ENCODE measurements at regions not wholly inside any gene's neighbourhood (a gene's known extent, or its start where the extent isn't known, plus 50 kb on each side); places are given as distances from the start of the nearest gene placed in this dataset.

DNA sequence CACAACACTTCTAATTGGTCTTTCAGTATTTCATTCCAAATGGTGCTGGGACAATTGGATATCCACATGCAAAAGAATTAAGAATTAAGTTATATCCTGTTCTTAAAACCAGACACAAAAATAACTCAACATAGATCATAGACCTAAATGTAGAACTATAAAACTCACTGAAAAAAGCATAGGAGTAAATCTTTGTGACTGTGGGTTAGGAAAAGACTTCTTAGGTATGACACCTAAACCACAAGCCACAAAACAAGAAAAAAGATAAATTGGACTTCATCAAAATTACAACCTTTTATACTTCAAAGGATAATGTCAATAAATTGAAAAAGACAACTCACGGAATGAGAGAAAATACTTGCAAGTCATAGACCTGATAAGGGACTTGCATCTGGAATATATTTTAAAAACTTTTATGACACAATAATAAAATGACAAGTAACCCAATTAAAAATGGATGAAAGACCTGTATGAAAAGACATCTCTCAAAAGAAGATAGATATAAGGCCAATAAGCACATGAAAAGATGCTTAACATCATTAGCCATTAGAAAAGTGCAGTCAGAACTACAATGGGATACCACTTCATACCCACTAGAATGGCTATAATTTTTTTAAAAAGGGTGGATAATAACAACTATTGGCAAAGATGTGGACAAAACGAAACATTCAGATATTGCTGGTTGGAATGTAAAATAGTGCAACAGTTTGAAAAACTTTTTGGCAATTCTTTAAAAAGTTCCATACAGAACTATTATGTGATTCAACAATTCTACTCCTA, 72.5 kb upstream of the SLC38A4 start:
- Histone ChIP-seq H3K9me3 (no peaks in the 10 kb centered on the region), H3K36me3 (no peaks in the 10 kb centered on the region), H3K27me3 (no peaks in the 10 kb centered on the region), H3K4me3 (ENCODE audit: low read depth in 1 of 2, low read length in 1 of 2) (no peak overlapping the region), H3K27ac (no peak overlapping the region), H3K4me1 (ENCODE audit: control insufficient read depth in 1 of 2, insufficient read depth in 1 of 2, low read depth in 1 of 2, low read length in 1 of 2) (no peaks in the 10 kb centered on the region)
- TF ChIP-seq, protein P1, sequence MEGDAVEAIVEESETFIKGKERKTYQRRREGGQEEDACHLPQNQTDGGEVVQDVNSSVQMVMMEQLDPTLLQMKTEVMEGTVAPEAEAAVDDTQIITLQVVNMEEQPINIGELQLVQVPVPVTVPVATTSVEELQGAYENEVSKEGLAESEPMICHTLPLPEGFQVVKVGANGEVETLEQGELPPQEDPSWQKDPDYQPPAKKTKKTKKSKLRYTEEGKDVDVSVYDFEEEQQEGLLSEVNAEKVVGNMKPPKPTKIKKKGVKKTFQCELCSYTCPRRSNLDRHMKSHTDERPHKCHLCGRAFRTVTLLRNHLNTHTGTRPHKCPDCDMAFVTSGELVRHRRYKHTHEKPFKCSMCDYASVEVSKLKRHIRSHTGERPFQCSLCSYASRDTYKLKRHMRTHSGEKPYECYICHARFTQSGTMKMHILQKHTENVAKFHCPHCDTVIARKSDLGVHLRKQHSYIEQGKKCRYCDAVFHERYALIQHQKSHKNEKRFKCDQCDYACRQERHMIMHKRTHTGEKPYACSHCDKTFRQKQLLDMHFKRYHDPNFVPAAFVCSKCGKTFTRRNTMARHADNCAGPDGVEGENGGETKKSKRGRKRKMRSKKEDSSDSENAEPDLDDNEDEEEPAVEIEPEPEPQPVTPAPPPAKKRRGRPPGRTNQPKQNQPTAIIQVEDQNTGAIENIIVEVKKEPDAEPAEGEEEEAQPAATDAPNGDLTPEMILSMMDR (IDR thresholded peaks at IDR 0.05): no peak

DNA sequence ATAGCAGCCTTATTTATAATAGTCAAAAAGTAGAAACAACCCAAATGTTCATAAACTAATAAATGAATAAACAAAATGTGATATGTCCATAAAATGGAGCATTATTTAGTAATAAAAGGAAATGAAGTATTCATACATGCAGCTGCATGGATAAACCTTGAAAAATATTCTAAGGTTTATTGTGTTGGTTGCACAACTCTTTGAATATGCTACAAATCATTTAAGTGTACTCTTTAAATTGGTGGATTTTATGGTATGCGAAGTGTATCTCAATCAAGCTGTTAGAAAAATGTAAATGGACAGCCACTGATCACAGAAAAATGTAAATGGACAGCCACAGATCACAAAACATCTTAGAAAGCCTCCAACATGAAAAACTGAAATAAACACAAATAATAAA, 73.2 kb upstream of the SLC38A4 start:
- TF ChIP-seq, protein P1 (IDR thresholded peaks at IDR 0.05): no peak
- H3K27me3 ChIP-seq: no peaks in the 10 kb centered on the region
- H3K9me3 ChIP-seq: no peaks in the 10 kb centered on the region
- H3K4me3 ChIP-seq (ENCODE audit: low read depth in 1 of 2, low read length in 1 of 2): no peak overlapping the region
- no peak overlapping the region for H3K27ac ChIP-seq
- H3K36me3 ChIP-seq: no peaks in the 10 kb centered on the region
- H3K4me1 ChIP-seq (ENCODE audit: control insufficient read depth in 1 of 2, insufficient read depth in 1 of 2, low read depth in 1 of 2, low read length in 1 of 2): no peaks in the 10 kb centered on the region

DNA sequence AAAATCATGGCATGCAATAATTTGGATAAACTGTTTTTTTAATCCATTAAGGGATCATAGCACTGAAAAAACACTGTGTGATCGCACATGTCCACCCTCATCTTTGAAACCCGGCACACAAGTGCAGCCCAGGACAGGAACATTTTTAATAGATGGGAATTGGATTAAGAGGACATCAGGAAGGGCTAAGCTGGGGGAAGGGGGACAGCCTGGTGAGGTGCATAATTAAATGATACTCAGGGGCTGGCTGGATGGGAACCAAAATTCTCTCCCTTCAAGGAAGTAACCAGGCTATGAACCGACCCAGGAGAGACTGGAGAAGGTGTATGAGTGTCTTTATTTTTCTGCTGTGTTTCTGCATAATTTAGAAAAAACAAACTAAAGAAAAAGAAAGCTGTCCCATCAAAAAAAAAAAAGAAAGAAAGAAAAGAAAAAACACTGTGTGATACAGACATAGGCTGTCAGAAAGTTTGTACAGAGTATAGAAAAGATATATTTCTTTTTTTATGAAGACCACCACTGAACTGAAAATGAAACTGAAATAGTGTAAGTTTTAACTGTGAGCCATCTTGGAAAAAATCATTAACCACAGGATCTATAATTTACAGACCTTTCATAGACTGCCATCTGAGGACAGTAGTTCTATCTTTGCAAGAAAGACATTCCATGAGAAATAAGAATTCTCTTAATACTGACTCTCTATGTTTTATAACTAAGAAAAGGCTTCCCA, 75.1 kb upstream of the SLC38A4 start:
- Histone ChIP-seq H3K27me3 (no peaks in the 10 kb centered on the region), H3K9me3 (no peaks in the 10 kb centered on the region), H3K4me3 (ENCODE audit: low read depth in 1 of 2, low read length in 1 of 2) (no peak overlapping the region), H3K4me1 (ENCODE audit: control insufficient read depth in 1 of 2, insufficient read depth in 1 of 2, low read depth in 1 of 2, low read length in 1 of 2) (no peaks in the 10 kb centered on the region), H3K27ac (no peak overlapping the region), H3K36me3 (no peaks in the 10 kb centered on the region)
- TF ChIP-seq, protein P1 (IDR thresholded peaks at IDR 0.05): no peak

DNA sequence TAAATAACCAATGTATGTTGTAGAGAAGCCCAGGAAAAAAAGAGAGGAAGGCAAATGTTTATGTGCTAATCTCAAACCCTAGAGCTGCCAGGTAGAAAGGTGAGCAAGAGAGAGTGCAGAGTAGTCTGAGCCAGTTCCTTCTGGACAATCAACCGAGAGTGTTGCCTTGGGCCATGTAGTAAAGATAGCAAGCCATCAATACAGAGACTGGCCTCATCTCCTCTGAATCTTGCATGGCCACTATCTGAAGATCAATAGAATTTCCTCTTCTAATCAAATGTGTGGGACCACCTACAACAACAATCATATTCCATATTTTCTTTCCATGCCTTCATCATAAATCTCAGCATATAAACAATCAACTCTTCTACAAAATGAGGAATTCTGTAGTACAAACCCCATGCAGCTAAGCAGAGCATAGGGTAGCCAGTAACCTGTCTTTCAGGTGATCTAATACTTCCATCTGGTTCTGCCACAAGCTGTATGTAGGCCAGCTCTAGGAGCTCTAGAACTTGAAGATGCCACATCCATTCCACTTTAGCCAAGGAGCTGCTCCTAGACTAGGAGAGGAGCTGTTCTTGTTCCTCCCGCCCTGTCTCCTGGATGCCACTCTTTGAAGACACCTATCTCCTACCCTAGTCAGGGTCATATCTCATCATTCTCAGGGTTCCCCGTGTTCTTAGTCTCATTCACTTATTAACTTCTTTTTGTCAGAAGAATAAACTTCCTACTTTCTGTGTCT, 75.8 kb upstream of the SLC38A4 start:
- no peaks in the 10 kb centered on the region for H3K36me3 ChIP-seq
- no peaks in the 10 kb centered on the region for H3K9me3 ChIP-seq
- H3K27me3 ChIP-seq: no peaks in the 10 kb centered on the region
- TF ChIP-seq, protein P1 (IDR thresholded peaks at IDR 0.05): no peak
- H3K27ac ChIP-seq: no peak overlapping the region
- H3K4me1 ChIP-seq (ENCODE audit: control insufficient read depth in 1 of 2, insufficient read depth in 1 of 2, low read depth in 1 of 2, low read length in 1 of 2): no peaks in the 10 kb centered on the region
- H3K4me3 ChIP-seq (ENCODE audit: low read depth in 1 of 2, low read length in 1 of 2): no peak overlapping the region

DNA sequence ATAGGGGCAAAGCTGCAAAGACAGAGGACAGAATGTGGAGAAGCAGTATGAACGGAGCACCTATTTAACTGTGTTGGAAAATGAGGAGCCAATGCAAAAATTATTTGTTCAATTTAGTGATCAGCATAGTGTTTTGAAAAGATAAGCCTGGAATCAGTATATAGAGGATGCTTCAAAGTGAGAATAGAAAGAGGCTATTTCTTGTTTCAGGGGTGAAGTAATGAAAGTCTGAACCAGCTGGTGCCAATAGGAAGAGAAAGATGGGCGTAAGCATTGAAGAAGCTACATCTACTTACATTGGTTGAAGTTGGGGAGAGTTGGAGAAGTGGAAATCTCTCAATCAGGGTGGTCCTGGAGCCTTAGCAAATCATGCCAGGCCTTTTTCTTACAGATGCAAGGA, 77.3 kb upstream of the SLC38A4 start:
- Histone ChIP-seq H3K27ac (no peak overlapping the region), H3K9me3 (no peaks in the 10 kb centered on the region), H3K27me3 (no peaks in the 10 kb centered on the region), H3K4me1 (ENCODE audit: control insufficient read depth in 1 of 2, insufficient read depth in 1 of 2, low read depth in 1 of 2, low read length in 1 of 2) (no peaks in the 10 kb centered on the region), H3K36me3 (no peaks in the 10 kb centered on the region), H3K4me3 (ENCODE audit: low read depth in 1 of 2, low read length in 1 of 2) (no peak overlapping the region)
- TF ChIP-seq, protein P1 (IDR thresholded peaks at IDR 0.05): no peak
